CD4-positive, alpha-beta memory T cell (primary cell): ENCODE measurements at regions not wholly inside any gene's neighbourhood (a gene's known extent, or its start where the extent isn't known, plus 50 kb on each side); places are given as distances from the start of the nearest gene placed in this dataset.

ENCODE experiments used
- CTCF ChIA-PET: fragments of 350-600 bp; sonication (Branson Sonifier 250); formaldehyde crosslinking; loops from one replicate; lab custom pipeline; 2021; ENCODE audit warnings: inconsistent platforms; ENCODE audit not compliant: partially characterized antibody; lab: Charles Lee
- POLR2A ChIA-PET: fragments of 350-600 bp; sonication (Branson Sonifier 250); formaldehyde crosslinking; loops from one replicate; lab custom pipeline; 2021; ENCODE audit not compliant: partially characterized antibody; lab: Charles Lee
- DNase-seq, 5 donors: peaks; one replicate each; pipeline versions ENCODE4 v3.0.0 to v3.0.0-alpha.2; 2020 to 2022; ENCODE audit warnings: mixed read lengths in 1 of 5
- H3K27ac ChIP-seq: one replicate; pipeline ENCODE4 v1.7.0; 2013; ENCODE audit warnings: low read depth, low read length
- H3K27me3 ChIP-seq: 2 replicates; pipeline ENCODE4 v1.7.0; 2013; ENCODE audit warnings: mild to moderate bottlenecking, low read length, moderate library complexity; ENCODE audit not compliant: insufficient read depth
- H3K36me3 ChIP-seq: 2 replicates; pipeline ENCODE4 v1.7.0; 2013; ENCODE audit warnings: mild to moderate bottlenecking, low read length, moderate library complexity; ENCODE audit not compliant: insufficient read depth
- H3K4me1 ChIP-seq: 2 replicates; pipeline ENCODE4 v1.7.0; 2013; ENCODE audit warnings: mild to moderate bottlenecking, low read length, moderate library complexity; ENCODE audit not compliant: insufficient read depth
- H3K4me3 ChIP-seq, 2 donors: one replicate each; pipeline ENCODE4 v1.7.0; 2013; ENCODE audit warnings: low read length in 2 of 2, mild to moderate bottlenecking in 1 of 2
- H3K9me3 ChIP-seq, 2 donors: one replicate each; pipeline ENCODE4 v1.7.0; 2013; ENCODE audit warnings: low read length in 2 of 2, control low read depth in 1 of 2; ENCODE audit not compliant: control insufficient read depth in 1 of 2
- H3K27ac Mint-ChIP-seq, 7 donors: one replicate each; pipeline ENCODE4 v1.8.0; 2020 to 2021; ENCODE audit warnings: mixed read lengths in 7 of 7, mild to moderate bottlenecking in 6 of 7, inconsistent platforms in 3 of 7, moderate library complexity in 3 of 7
- H3K27me3 Mint-ChIP-seq, 2 donors: one replicate each; pipeline ENCODE4 v1.8.0; 2020 to 2021; ENCODE audit warnings: mixed read lengths in 2 of 2
- H3K36me3 Mint-ChIP-seq, 2 donors: one replicate each; pipeline ENCODE4 v1.8.0; 2020 to 2021; ENCODE audit warnings: mixed read lengths in 2 of 2, inconsistent platforms in 1 of 2, mild to moderate bottlenecking in 1 of 2
- H3K4me1 Mint-ChIP-seq, 4 donors: one replicate each; pipeline ENCODE4 v1.8.0; 2020 to 2021; ENCODE audit warnings: mixed read lengths in 4 of 4, mild to moderate bottlenecking in 1 of 4
- H3K4me3 Mint-ChIP-seq, 8 donors: one replicate each; pipeline ENCODE4 v1.8.0; 2020 to 2021; ENCODE audit warnings: mixed read lengths in 8 of 8, mild to moderate bottlenecking in 7 of 8, moderate library complexity in 6 of 8, inconsistent platforms in 3 of 8
- H3K9me3 Mint-ChIP-seq, 8 donors: one replicate each; pipeline ENCODE4 v1.8.0; 2020 to 2021; ENCODE audit warnings: mixed read lengths in 8 of 8, mild to moderate bottlenecking in 5 of 8, inconsistent platforms in 3 of 8, moderate library complexity in 1 of 8
- intact Hi-C: fragments of 100-400 bp; cut with micrococcal nuclease; formaldehyde crosslinking; loops from one replicate; pipeline ENCODE4 v1.15.1; 2023

GRCh38 chr1:4513685-4514084, 140.7 kb upstream of the AJAP1 start:
- Mint-ChIP-seq H3K9me3 (no peaks in the 10 kb centered on the region), H3K4me3 (no peak overlapping the region), H3K27me3 (peaks cover 10 to 21% of the 10 kb centered on the region in 2 donors), H3K4me1 (no peaks in the 10 kb centered on the region), H3K36me3 (no peaks in the 10 kb centered on the region), H3K27ac (no peak overlapping the region)
- no peak for DNase-seq
- no peaks in the 10 kb centered on the region for H3K4me1 ChIP-seq
- intact Hi-C loops, result no loop called here
- H3K36me3 ChIP-seq, result no peaks in the 10 kb centered on the region
- no peak overlapping the region for H3K27ac ChIP-seq
- ChIA-PET CTCF (interaction anchor here (1.8 kb wide), 1 partner anchor 9 kb away, joined by 7 read pairs; no protein-coding TSS in a partner anchor), POLR2A (no interaction called here)
- no peaks in the 10 kb centered on the region for H3K9me3 ChIP-seq
- H3K4me3 ChIP-seq, result no peak overlapping the region
- H3K27me3 ChIP-seq, result no peaks in the 10 kb centered on the region

DNA sequence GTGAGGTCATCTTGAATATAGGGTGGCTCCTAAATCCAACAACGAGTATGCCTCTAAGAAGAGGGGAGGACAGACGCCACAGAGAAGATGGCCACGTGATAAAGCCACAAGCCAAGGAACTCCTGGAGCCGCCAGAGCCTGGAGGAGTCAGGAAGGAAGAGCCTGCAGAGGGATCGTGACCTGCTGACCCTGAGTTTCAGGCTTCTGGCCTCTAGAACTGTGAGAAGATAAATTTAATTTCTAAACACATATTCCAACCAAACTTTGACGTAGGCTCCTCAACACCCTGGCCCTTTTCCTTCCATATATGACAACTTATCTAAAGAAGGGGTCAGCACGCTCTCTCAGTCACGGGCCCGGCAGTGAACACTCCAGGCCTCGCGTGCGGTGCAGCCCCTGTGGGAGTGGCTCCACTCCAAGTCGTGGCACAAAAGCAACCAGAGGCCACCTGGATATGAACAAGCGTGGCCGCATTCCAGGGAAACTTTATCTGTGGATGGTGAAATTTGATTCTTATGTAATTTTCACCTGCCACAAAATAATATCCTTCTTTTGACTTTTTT, 138.6 kb upstream of the AJAP1 start:
- Histone ChIP-seq H3K9me3 (no peaks in the 10 kb centered on the region), H3K4me3 (no peak overlapping the region), H3K36me3 (no peaks in the 10 kb centered on the region), H3K27ac (no peak overlapping the region), H3K27me3 (no peaks in the 10 kb centered on the region), H3K4me1 (no peaks in the 10 kb centered on the region)
- Mint-ChIP-seq H3K4me3 (no peak overlapping the region), H3K36me3 (no peaks in the 10 kb centered on the region), H3K27me3 (peaks cover 13 to 15% of the 10 kb centered on the region in 2 donors), H3K9me3 (no peaks in the 10 kb centered on the region), H3K27ac (no peak overlapping the region), H3K4me1 (no peaks in the 10 kb centered on the region)
- ChIA-PET CTCF (no interaction called here), POLR2A (no interaction called here)
- intact Hi-C loops, result no loop called here
- no peak for DNase-seq

DNA sequence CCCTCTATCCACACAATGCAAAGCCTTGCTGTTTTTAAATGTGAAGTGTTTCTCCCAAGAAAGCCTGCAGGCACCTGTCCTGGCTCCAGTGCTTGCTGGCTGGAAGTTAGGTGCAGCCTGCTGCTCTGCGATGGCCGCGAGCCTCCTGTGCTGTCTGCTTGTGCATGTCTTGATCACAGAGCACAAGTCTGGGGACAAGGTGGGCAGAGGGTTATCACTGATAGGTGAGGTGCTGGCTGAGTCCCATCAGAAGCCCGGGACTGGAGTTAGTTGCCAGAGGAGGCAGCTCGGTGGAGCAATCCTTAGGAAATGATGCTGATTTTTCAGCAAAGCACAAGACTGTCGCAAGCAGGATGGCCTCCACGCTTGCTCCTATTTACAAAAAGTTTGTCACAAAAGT, 137.8 kb upstream of the AJAP1 start:
- Histone ChIP-seq H3K27ac (no peak overlapping the region), H3K9me3 (no peaks in the 10 kb centered on the region), H3K4me3 (no peak overlapping the region), H3K4me1 (no peaks in the 10 kb centered on the region), H3K27me3 (no peaks in the 10 kb centered on the region), H3K36me3 (no peaks in the 10 kb centered on the region)
- H3K36me3 Mint-ChIP-seq, result no peaks in the 10 kb centered on the region
- no peak for DNase-seq
- H3K9me3 Mint-ChIP-seq, result no peaks in the 10 kb centered on the region
- intact Hi-C loops, result no loop called here
- no peak overlapping the region for H3K4me3 Mint-ChIP-seq
- H3K27ac Mint-ChIP-seq, result no peak overlapping the region
- ChIA-PET POLR2A (no interaction called here), CTCF (no interaction called here)
- no peaks in the 10 kb centered on the region for H3K4me1 Mint-ChIP-seq
- H3K27me3 Mint-ChIP-seq, result peaks cover 11 to 18% of the 10 kb centered on the region in 2 donors

DNA sequence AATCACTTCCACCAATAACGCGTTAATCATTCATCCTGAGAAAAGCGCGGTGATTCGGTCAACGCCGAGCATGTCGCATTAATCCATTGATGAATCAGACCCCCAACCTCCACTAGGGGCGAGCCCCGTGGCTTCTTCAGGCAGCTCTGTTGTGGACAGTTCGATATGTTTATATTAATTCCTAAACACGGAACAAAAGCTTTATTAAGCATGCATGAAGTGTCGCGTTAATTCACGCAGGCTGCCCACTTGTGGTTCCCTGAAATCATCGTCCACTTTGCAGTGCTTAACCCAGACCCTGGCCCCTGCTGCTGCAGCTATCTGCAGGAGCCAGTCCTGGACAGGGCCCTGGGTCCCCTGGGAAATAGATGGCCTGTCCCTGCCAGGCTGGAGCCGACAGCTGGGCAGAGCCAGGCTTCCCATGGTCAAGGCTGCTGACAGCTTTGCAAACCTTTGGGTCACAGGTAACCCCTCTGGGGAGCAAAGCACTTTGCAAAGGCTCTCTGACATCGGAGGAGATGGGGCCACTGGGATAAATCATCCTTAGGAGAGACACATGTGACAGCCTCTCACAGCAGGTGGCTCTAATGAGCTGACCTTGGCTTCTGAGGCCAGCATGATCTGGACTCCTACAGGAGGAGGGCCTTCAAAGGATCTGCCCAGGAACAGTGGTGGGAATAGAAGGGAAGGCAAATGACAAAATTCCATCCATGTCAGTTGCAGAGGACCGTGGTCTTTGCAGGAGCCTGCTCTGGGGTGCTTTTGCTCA, 137.0 kb upstream of the AJAP1 start:
- Histone ChIP-seq H3K36me3 (no peaks in the 10 kb centered on the region), H3K4me3 (no peak overlapping the region), H3K9me3 (no peaks in the 10 kb centered on the region), H3K27me3 (no peaks in the 10 kb centered on the region), H3K27ac (no peak overlapping the region), H3K4me1 (no peaks in the 10 kb centered on the region)
- Mint-ChIP-seq H3K9me3 (no peaks in the 10 kb centered on the region), H3K27ac (no peak overlapping the region), H3K4me1 (no peaks in the 10 kb centered on the region), H3K27me3 (peaks cover 8 to 11% of the 10 kb centered on the region in 2 donors), H3K4me3 (no peak overlapping the region), H3K36me3 (no peaks in the 10 kb centered on the region)
- intact Hi-C loops, result no loop called here
- CTCF ChIA-PET, result no interaction called here
- POLR2A ChIA-PET, result no interaction called here
- DNase-seq, result no peak

GRCh38 chr1:4518621-4519020, 135.8 kb upstream of the AJAP1 start:
- Mint-ChIP-seq H3K36me3 (no peaks in the 10 kb centered on the region), H3K4me1 (no peaks in the 10 kb centered on the region), H3K27me3 (peaks cover 8 to 10% of the 10 kb centered on the region in 2 donors), H3K27ac (no peak overlapping the region), H3K9me3 (no peaks in the 10 kb centered on the region), H3K4me3 (no peak overlapping the region)
- CTCF ChIA-PET, result no interaction called here
- Histone ChIP-seq H3K4me1 (no peaks in the 10 kb centered on the region), H3K27me3 (no peaks in the 10 kb centered on the region), H3K27ac (no peak overlapping the region), H3K36me3 (no peaks in the 10 kb centered on the region), H3K4me3 (no peak overlapping the region), H3K9me3 (no peaks in the 10 kb centered on the region)
- no peak for DNase-seq
- POLR2A ChIA-PET, result no interaction called here
- intact Hi-C loops, result no loop called here

- Mint-ChIP-seq H3K27me3 (peaks cover 4 to 9% of the 10 kb centered on the region in 2 donors), H3K9me3 (no peaks in the 10 kb centered on the region), H3K4me3 (no peak overlapping the region), H3K4me1 (no peaks in the 10 kb centered on the region), H3K36me3 (no peaks in the 10 kb centered on the region), H3K27ac (no peak overlapping the region)
- Histone ChIP-seq H3K4me1 (no peaks in the 10 kb centered on the region), H3K9me3 (no peaks in the 10 kb centered on the region), H3K27ac (no peak overlapping the region), H3K4me3 (no peak overlapping the region), H3K36me3 (no peaks in the 10 kb centered on the region), H3K27me3 (no peaks in the 10 kb centered on the region)
- DNase-seq, result no peak
- ChIA-PET CTCF (no interaction called here), POLR2A (no interaction called here)
- intact Hi-C loops, result no loop called here
These were observed 134.5 kb upstream of the AJAP1 start for GRCh38 chr1:4519954-4520353.

- Histone ChIP-seq H3K36me3 (no peaks in the 10 kb centered on the region), H3K27ac (no peak overlapping the region), H3K9me3 (no peaks in the 10 kb centered on the region), H3K4me1 (no peaks in the 10 kb centered on the region), H3K4me3 (no peak overlapping the region), H3K27me3 (no peaks in the 10 kb centered on the region)
- Mint-ChIP-seq H3K36me3 (no peaks in the 10 kb centered on the region), H3K27ac (no peak overlapping the region), H3K4me1 (no peaks in the 10 kb centered on the region), H3K4me3 (no peak overlapping the region), H3K9me3 (no peaks in the 10 kb centered on the region), H3K27me3 (peaks cover 3 to 7% of the 10 kb centered on the region in 2 donors)
- intact Hi-C loops, result no loop called here
- ChIA-PET CTCF (no interaction called here), POLR2A (no interaction called here)
- DNase-seq, result no peak
These were observed 130.9 kb upstream of the AJAP1 start for GRCh38 chr1:4523551-4523950.
